ENCODE measurements at regions not wholly inside any gene's neighbourhood (a gene's known extent, or its start where the extent isn't known, plus 50 kb on each side); places are given as distances from the start of the nearest gene placed in this dataset.
"Not testable (repeated sequence)": the region's sequence is repeated elsewhere in the genome, so short reads cannot be mapped to it uniquely, and the experiment has no call there.

GRCh38 chr6:97347111-97347510, 64.1 kb upstream of the MMS22L start:
- DNase-seq, result no peak

- DNase-seq, result no peak
These were observed 78.3 kb upstream of the MMS22L start for GRCh38 chr6:97361286-97361685.

- DNase-seq, result no peak
These were observed 81.3 kb upstream of the MMS22L start for GRCh38 chr6:97364327-97364726.

GRCh38 chr6:97382071-97382470, 99.1 kb upstream of the MMS22L start:
- not testable (repeated sequence) for DNase-seq

GRCh38 chr6:97392735-97393134, 109.7 kb upstream of the MMS22L start:
- no peak for DNase-seq

GRCh38 chr6:97394160-97394748, 111.2 kb upstream of the MMS22L start:
- no peak for DNase-seq

- DNase-seq, result no peak
These were observed 113.9 kb upstream of the MMS22L start for GRCh38 chr6:97396880-97397279.

GRCh38 chr6:97399208-97399607, 116.2 kb upstream of the MMS22L start:
- no peak for DNase-seq

- no peak for DNase-seq
These were observed 118.5 kb upstream of the MMS22L start for GRCh38 chr6:97401533-97401932.

- DNase-seq, result no peak
These were observed 122.9 kb upstream of the MMS22L start for GRCh38 chr6:97405818-97406409.

GRCh38 chr6:97406633-97407032, 123.6 kb upstream of the MMS22L start:
- no peak for DNase-seq

GRCh38 chr6:97411610-97412009, 128.6 kb upstream of the MMS22L start:
- DNase-seq, result no peak

- no peak for DNase-seq
These were observed 129.5 kb upstream of the MMS22L start for GRCh38 chr6:97412511-97412910.

GRCh38 chr6:97422171-97422570, 139.2 kb upstream of the MMS22L start:
- DNase-seq, result no peak

GRCh38 chr6:97423190-97423589, 140.2 kb upstream of the MMS22L start:
- DNase-seq, result no peak

GRCh38 chr6:97427648-97428047, 144.6 kb upstream of the MMS22L start:
- no peak for DNase-seq

- DNase-seq, result no peak
These were observed 154.1 kb upstream of the MMS22L start for GRCh38 chr6:97437087-97437486.

GRCh38 chr6:97438011-97438671, 155.1 kb upstream of the MMS22L start:
- no peak for DNase-seq

- no peak for DNase-seq
These were observed 157.7 kb upstream of the MMS22L start for GRCh38 chr6:97440590-97441176.

GRCh38 chr6:97443408-97444080, 160.5 kb upstream of the MMS22L start:
- no peak for DNase-seq

GRCh38 chr6:97445407-97445806, 162.4 kb upstream of the MMS22L start:
- no peak for DNase-seq

GRCh38 chr6:97449444-97449966, 166.5 kb upstream of the MMS22L start:
- no peak for DNase-seq

GRCh38 chr6:97450087-97450486, 167.1 kb upstream of the MMS22L start:
- no peak for DNase-seq
